SU-DHL-6 (cell line): ENCODE measurements at regions not wholly inside any gene's neighbourhood (a gene's known extent, or its start where the extent isn't known, plus 50 kb on each side); places are given as distances from the start of the nearest gene placed in this dataset.

ENCODE experiments used
- H2AFZ ChIP-seq: fragments of 200-600 bp; sonication (generic); 2 replicates; pipeline ENCODE4 v1.6.1; 2014; ENCODE audit warnings: low read depth, mild to moderate bottlenecking, moderate library complexity, mixed read lengths, antibody characterized with exemption, low read length; ENCODE audit not compliant: severe bottlenecking
- H3F3A ChIP-seq: fragments of 200-600 bp; shearing (Covaris generic); 2 replicates; pipeline ENCODE4 v1.6.0; 2016; ENCODE audit warnings: antibody characterized with exemption, mild to moderate bottlenecking; ENCODE audit not compliant: insufficient read depth
- H3K27ac ChIP-seq: fragments of 200-600 bp; sonication (generic); 2 replicates; pipeline ENCODE4 v1.5.1; 2016; ENCODE audit warnings: low read depth, mild to moderate bottlenecking, low read length, moderate library complexity, mixed read lengths
- H3K27me3 ChIP-seq: fragments of 200-600 bp; sonication (generic), shearing (Covaris generic); 2 replicates; pipeline ENCODE4 v1.6.0; 2014; ENCODE audit warnings: mild to moderate bottlenecking, low read length
- H3K36me3 ChIP-seq: fragments of 200-600 bp; sonication (generic); 2 replicates; pipeline ENCODE4 v1.6.1; 2014; ENCODE audit warnings: mild to moderate bottlenecking, low read length, mixed read lengths
- H3K4me2 ChIP-seq: fragments of 300-600, 200-600 bp; shearing (Covaris generic), sonication (generic); 2 replicates; pipeline ENCODE4 v1.6.0; 2014; ENCODE audit warnings: low read length, low read depth, mild to moderate bottlenecking; ENCODE audit not compliant: poor library complexity, severe bottlenecking
- H3K4me3 ChIP-seq: fragments of 200-600 bp; sonication (generic); 2 replicates; pipeline ENCODE4 v1.5.1; 2014; ENCODE audit warnings: antibody characterized with exemption, low read length, mild to moderate bottlenecking, mixed read lengths; ENCODE audit not compliant: insufficient read depth, poor library complexity, severe bottlenecking
- H3K79me2 ChIP-seq: fragments of 200-600 bp; sonication (generic); 2 replicates; pipeline ENCODE4 v1.6.1; 2014; ENCODE audit warnings: mild to moderate bottlenecking, low read length, moderate library complexity; ENCODE audit not compliant: insufficient read depth
- H3K9ac ChIP-seq: fragments of 200-600 bp; sonication (generic); 2 replicates; pipeline ENCODE4 v1.7.0; 2014; ENCODE audit warnings: mild to moderate bottlenecking, low read length
- H3K9me2 ChIP-seq: fragments of 200-600 bp; sonication (generic); replicated peaks from 2 replicates; pipeline ENCODE4 v1.6.1; 2014; ENCODE audit warnings: low read length; ENCODE audit not compliant: insufficient read depth
- H3K9me3 ChIP-seq: fragments of 200-600 bp; sonication (generic); 2 replicates; pipeline ENCODE4 v1.6.1; 2014; ENCODE audit warnings: low read length, mixed read lengths; ENCODE audit not compliant: insufficient read depth
- H4K20me1 ChIP-seq: fragments of 200-600 bp; sonication (generic); 2 replicates; pipeline ENCODE4 v1.6.1; 2014; ENCODE audit warnings: low read depth, mild to moderate bottlenecking, antibody characterized with exemption, low read length, moderate library complexity, mixed read lengths
- EZH2phosphoT487 ChIP-seq: fragments of 200-600 bp; sonication (generic), shearing (Covaris generic); conservative IDR thresholded peaks from 2 replicates; pipeline ENCODE4 v1.6.1; 2018; ENCODE audit warnings: mild to moderate bottlenecking, antibody characterized with exemption, low read length, moderate library complexity, mixed read lengths
- TF ChIP-seq, protein P1 (sequence below): fragments of 200-600 bp; sonication (generic); IDR thresholded peaks from one replicate; pipeline ENCODE4 v1.5.1; 2017; ENCODE audit warnings: antibody characterized with exemption, mild to moderate bottlenecking, low read length, moderate library complexity; ENCODE audit not compliant: insufficient read depth, poor library complexity, severe bottlenecking

DNA sequence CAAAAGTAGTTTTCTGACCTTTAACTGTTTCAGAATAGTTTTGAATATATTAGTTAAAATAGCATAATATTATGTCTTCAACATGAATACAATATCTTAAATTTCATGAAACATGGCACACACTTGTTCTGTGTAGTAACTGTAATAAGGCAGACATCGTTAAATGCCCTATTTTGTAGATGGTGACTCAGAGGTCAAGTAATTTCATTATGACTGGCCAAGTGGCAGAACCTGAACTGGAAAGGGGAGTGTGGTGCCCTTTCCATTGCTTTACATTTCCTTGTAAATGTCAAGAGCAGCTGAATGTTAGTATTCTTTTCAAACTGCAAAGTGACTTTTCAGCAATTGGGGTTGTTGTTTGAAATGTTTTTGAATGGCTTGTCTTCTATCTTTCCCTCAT is 201.2 kb upstream of the CDKN2B start:
- H3K27ac ChIP-seq = no peak overlapping the region
- no peaks in the 10 kb centered on the region for H3K9me3 ChIP-seq
- H4K20me1 ChIP-seq = no peaks in the 10 kb centered on the region
- no peaks in the 10 kb centered on the region for H3K9me2 ChIP-seq
- no peak overlapping the region for H3K4me3 ChIP-seq
- H3F3A ChIP-seq = no peaks in the 10 kb centered on the region
- H3K79me2 ChIP-seq = no peaks in the 10 kb centered on the region
- no peak overlapping the region for H2AFZ ChIP-seq
- no peak for TF ChIP-seq EZH2phosphoT487
- TF ChIP-seq, protein P1, sequence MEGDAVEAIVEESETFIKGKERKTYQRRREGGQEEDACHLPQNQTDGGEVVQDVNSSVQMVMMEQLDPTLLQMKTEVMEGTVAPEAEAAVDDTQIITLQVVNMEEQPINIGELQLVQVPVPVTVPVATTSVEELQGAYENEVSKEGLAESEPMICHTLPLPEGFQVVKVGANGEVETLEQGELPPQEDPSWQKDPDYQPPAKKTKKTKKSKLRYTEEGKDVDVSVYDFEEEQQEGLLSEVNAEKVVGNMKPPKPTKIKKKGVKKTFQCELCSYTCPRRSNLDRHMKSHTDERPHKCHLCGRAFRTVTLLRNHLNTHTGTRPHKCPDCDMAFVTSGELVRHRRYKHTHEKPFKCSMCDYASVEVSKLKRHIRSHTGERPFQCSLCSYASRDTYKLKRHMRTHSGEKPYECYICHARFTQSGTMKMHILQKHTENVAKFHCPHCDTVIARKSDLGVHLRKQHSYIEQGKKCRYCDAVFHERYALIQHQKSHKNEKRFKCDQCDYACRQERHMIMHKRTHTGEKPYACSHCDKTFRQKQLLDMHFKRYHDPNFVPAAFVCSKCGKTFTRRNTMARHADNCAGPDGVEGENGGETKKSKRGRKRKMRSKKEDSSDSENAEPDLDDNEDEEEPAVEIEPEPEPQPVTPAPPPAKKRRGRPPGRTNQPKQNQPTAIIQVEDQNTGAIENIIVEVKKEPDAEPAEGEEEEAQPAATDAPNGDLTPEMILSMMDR = no peak
- H3K4me2 ChIP-seq = no peak overlapping the region
- no peak overlapping the region for H3K9ac ChIP-seq
- H3K27me3 ChIP-seq = no peaks in the 10 kb centered on the region
- H3K36me3 ChIP-seq = no peaks in the 10 kb centered on the region

DNA sequence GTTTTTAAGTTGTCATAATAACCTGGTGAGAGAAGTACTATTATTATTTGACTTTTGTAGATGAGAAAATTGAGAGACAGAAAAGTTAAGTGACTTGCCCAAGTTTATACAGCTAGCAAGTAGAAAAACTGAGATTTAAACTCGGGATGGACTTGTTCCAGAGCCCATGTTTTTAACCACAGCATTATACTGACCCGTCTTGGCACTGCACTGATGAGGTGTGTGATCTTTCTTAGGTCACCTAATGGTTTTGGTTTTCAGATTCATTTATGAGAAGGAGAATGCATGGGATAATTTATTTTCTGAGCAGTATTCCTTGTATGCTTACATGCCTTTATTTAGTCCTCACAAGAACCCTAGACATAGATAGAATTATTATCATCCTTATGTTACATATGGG is 201.8 kb upstream of the CDKN2B start:
- no peak overlapping the region for H3K27ac ChIP-seq
- no peak for TF ChIP-seq EZH2phosphoT487
- TF ChIP-seq, protein P1 = no peak
- no peaks in the 10 kb centered on the region for H3K9me3 ChIP-seq
- no peaks in the 10 kb centered on the region for H4K20me1 ChIP-seq
- no peak overlapping the region for H3K9ac ChIP-seq
- H3K27me3 ChIP-seq = no peaks in the 10 kb centered on the region
- H3K4me2 ChIP-seq = no peak overlapping the region
- no peak overlapping the region for H2AFZ ChIP-seq
- H3K4me3 ChIP-seq = no peak overlapping the region
- H3F3A ChIP-seq = no peaks in the 10 kb centered on the region
- H3K79me2 ChIP-seq = no peaks in the 10 kb centered on the region
- no peaks in the 10 kb centered on the region for H3K9me2 ChIP-seq
- H3K36me3 ChIP-seq = no peaks in the 10 kb centered on the region

DNA sequence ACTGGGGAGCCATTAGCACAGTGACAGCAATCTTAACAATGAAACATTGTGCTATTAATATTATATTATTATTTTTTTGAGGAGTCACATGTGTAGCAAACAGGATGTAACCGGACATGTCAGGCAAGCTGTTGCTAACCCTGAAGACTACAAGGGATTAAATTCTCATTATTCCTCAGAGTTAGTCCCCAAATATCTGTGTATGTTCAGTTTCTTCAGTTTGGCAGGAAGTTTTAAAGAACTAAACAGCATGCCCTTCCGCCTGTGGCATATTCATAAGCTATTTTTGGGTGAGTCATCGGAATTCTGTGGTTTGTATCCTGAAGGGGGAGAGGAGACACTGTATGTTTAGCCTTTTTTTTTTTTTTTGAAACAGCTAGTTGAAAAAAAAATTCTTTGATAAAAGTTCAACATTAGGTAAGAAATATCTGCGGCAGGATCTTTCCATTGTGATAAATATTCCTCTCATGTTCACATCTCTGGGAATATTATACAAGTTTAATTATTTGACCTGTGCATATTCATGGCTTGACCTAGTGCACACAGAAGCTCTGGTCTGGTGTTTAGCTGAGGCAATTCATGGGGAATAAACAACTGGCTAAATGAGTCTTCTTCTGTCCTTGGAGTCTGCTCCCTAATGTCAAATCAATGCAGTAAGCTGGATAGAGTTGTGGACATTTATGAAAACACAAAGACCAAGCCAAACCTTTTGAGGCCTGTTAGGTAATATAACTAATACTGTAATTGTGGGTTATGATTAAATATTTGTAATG is 202.7 kb upstream of the CDKN2B start:
- Histone ChIP-seq H3K79me2 (no peaks in the 10 kb centered on the region), H3K9me3 (no peaks in the 10 kb centered on the region), H3F3A (no peaks in the 10 kb centered on the region), H3K4me3 (no peak overlapping the region), H3K4me2 (no peak overlapping the region), H3K9me2 (no peaks in the 10 kb centered on the region), H4K20me1 (no peaks in the 10 kb centered on the region), H3K27me3 (no peaks in the 10 kb centered on the region), H3K36me3 (no peaks in the 10 kb centered on the region), H2AFZ (no peak overlapping the region), H3K27ac (no peak overlapping the region), H3K9ac (no peak overlapping the region)
- TF ChIP-seq, protein P1 = no peak
- no peak for TF ChIP-seq EZH2phosphoT487
